ENCODE measurements at regions not wholly inside any gene's neighbourhood (a gene's known extent, or its start where the extent isn't known, plus 50 kb on each side); places are given as distances from the start of the nearest gene placed in this dataset.

- TF ChIP-seq CTCF (IDR thresholded peaks at IDR 0.05; ENCODE audit: low read depth, low read length) (no peak), EZH2phosphoT487 (IDR thresholded peaks at IDR 0.05; ENCODE audit: low read depth) (no peak)
- Histone ChIP-seq H3K36me3 (replicated peaks; ENCODE audit: low read depth, low read length) (no peaks in the 10 kb centered on the region), H3K79me2 (ENCODE audit: low read length) (no peaks in the 10 kb centered on the region), H2AFZ (ENCODE audit: low read depth, low read length) (no peak overlapping the region), H4K20me1 (ENCODE audit: insufficient read depth, low read length) (no peaks in the 10 kb centered on the region), H3K27ac (ENCODE audit: low read length) (no peak overlapping the region), H3K4me1 (ENCODE audit: low read length) (no peaks in the 10 kb centered on the region), H3K27me3 (ENCODE audit: low read depth, low read length) (no peaks in the 10 kb centered on the region), H3K4me2 (ENCODE audit: low read length) (no peak overlapping the region), H3K4me3 (ENCODE audit: low read length) (no peak overlapping the region), H3K9ac (ENCODE audit: low read length) (no peak overlapping the region), H3K9me3 (ENCODE audit: insufficient read depth, low read length) (no peaks in the 10 kb centered on the region)
These were observed 172.6 kb upstream of the FOXQ1 start for GRCh38 chr6:1139155-1139890.

- H3K9me3 ChIP-seq (ENCODE audit: insufficient read depth, low read length) = no peaks in the 10 kb centered on the region
- no peaks in the 10 kb centered on the region for H3K79me2 ChIP-seq (ENCODE audit: low read length)
- H3K27me3 ChIP-seq (ENCODE audit: low read depth, low read length) = no peaks in the 10 kb centered on the region
- TF ChIP-seq EZH2phosphoT487 (IDR thresholded peaks at IDR 0.05; ENCODE audit: low read depth) (no peak), CTCF (IDR thresholded peaks at IDR 0.05; ENCODE audit: low read depth, low read length) (no peak)
- no peaks in the 10 kb centered on the region for H3K4me1 ChIP-seq (ENCODE audit: low read length)
- H3K36me3 ChIP-seq (replicated peaks; ENCODE audit: low read depth, low read length) = no peaks in the 10 kb centered on the region
- no peak overlapping the region for H3K27ac ChIP-seq (ENCODE audit: low read length)
- H3K4me2 ChIP-seq (ENCODE audit: low read length) = no peak overlapping the region
- H3K4me3 ChIP-seq (ENCODE audit: low read length) = no peak overlapping the region
- H3K9ac ChIP-seq (ENCODE audit: low read length) = no peak overlapping the region
- H4K20me1 ChIP-seq (ENCODE audit: insufficient read depth, low read length) = no peaks in the 10 kb centered on the region
- no peak overlapping the region for H2AFZ ChIP-seq (ENCODE audit: low read depth, low read length)
These were observed 174.0 kb upstream of the FOXQ1 start for GRCh38 chr6:1137849-1138248.

- H3K4me2 ChIP-seq (ENCODE audit: low read length) = no peak overlapping the region
- H2AFZ ChIP-seq (ENCODE audit: low read depth, low read length) = no peak overlapping the region
These were observed 175.1 kb upstream of the FOXQ1 start for GRCh38 chr6:1136827-1137226.

GRCh38 chr6:1136415-1136774 is 175.5 kb upstream of the FOXQ1 start:
- no peaks in the 10 kb centered on the region for H3K4me1 ChIP-seq (ENCODE audit: low read length)
- H3K27me3 ChIP-seq (ENCODE audit: low read depth, low read length) = no peaks in the 10 kb centered on the region
- no peak overlapping the region for H3K4me3 ChIP-seq (ENCODE audit: low read length)
- TF ChIP-seq CTCF (IDR thresholded peaks at IDR 0.05; ENCODE audit: low read depth, low read length) (no peak), EZH2phosphoT487 (IDR thresholded peaks at IDR 0.05; ENCODE audit: low read depth) (no peak)
- no peaks in the 10 kb centered on the region for H3K36me3 ChIP-seq (replicated peaks; ENCODE audit: low read depth, low read length)
- no peak overlapping the region for H3K4me2 ChIP-seq (ENCODE audit: low read length)
- H4K20me1 ChIP-seq (ENCODE audit: insufficient read depth, low read length) = no peaks in the 10 kb centered on the region
- H3K9ac ChIP-seq (ENCODE audit: low read length) = no peak overlapping the region
- no peaks in the 10 kb centered on the region for H3K9me3 ChIP-seq (ENCODE audit: insufficient read depth, low read length)
- no peaks in the 10 kb centered on the region for H3K79me2 ChIP-seq (ENCODE audit: low read length)
- H3K27ac ChIP-seq (ENCODE audit: low read length) = no peak overlapping the region
- H2AFZ ChIP-seq (ENCODE audit: low read depth, low read length) = no peak overlapping the region

More at GRCh38 chr6:1136827-1137226, 175.1 kb upstream of the FOXQ1 start:
- Histone ChIP-seq H3K27me3 (ENCODE audit: low read depth, low read length) (no peaks in the 10 kb centered on the region), H3K9me3 (ENCODE audit: insufficient read depth, low read length) (no peaks in the 10 kb centered on the region), H4K20me1 (ENCODE audit: insufficient read depth, low read length) (no peaks in the 10 kb centered on the region), H3K4me1 (ENCODE audit: low read length) (no peaks in the 10 kb centered on the region), H3K79me2 (ENCODE audit: low read length) (no peaks in the 10 kb centered on the region), H3K36me3 (replicated peaks; ENCODE audit: low read depth, low read length) (no peaks in the 10 kb centered on the region), H3K9ac (ENCODE audit: low read length) (no peak overlapping the region), H3K27ac (ENCODE audit: low read length) (no peak overlapping the region), H3K4me3 (ENCODE audit: low read length) (no peak overlapping the region)
- TF ChIP-seq CTCF (IDR thresholded peaks at IDR 0.05; ENCODE audit: low read depth, low read length) (no peak), EZH2phosphoT487 (IDR thresholded peaks at IDR 0.05; ENCODE audit: low read depth) (no peak)
